PC-3 (cell line): ENCODE measurements at regions not wholly inside any gene's neighbourhood (a gene's known extent, or its start where the extent isn't known, plus 50 kb on each side); places are given as distances from the start of the nearest gene placed in this dataset.

Experiments used
- CTCF ChIP-seq: fragments of 300-600 bp; sonication (generic); conservative IDR thresholded peaks from 2 replicates; pipeline ENCODE4 v1.5.1; 2017; ENCODE audit warnings: antibody characterized with exemption, low read depth, mild to moderate bottlenecking, low read length
- EZH2 ChIP-seq: fragments of 300-600 bp; sonication (generic); IDR thresholded peaks from one replicate; pipeline ENCODE4 v1.6.1; 2017; ENCODE audit warnings: antibody characterized with exemption, mild to moderate bottlenecking, low read length; ENCODE audit not compliant: unreplicated experiment
- EZH2phosphoT487 ChIP-seq: fragments of 300-600 bp; sonication (generic); IDR thresholded peaks from 2 replicates; pipeline ENCODE4 v1.6.1; 2018; ENCODE audit warnings: mild to moderate bottlenecking, antibody characterized with exemption, low read length, borderline replicate concordance

GRCh38 chr9:16316456-16316855 lies 554.0 kb downstream of the BNC2 start:
- no peak for TF ChIP-seq EZH2phosphoT487
- no peak for TF ChIP-seq CTCF
- TF ChIP-seq EZH2 = no peak
